Spleen (tissue), 7 donors: ENCODE measurements at regions not wholly inside any gene's neighbourhood (a gene's known extent, or its start where the extent isn't known, plus 50 kb on each side); places are given as distances from the start of the nearest gene placed in this dataset.

Experiments
- CTCF ChIP-seq, 11 experiments: fragments of 200-600 bp in 7 of 11; fragments of 450-650 bp in 4 of 11; sonication (generic) in 4 of 11; IDR thresholded peaks in 8 of 11; conservative IDR thresholded peaks in 3 of 11; 1 replicate in 7 of 11; 2 replicates in 4 of 11; pipeline versions ENCODE4 v1.4.0 to v1.8.0; 2016 to 2021; ENCODE audit warnings: antibody characterized with exemption in 11 of 11, inconsistent platforms in 4 of 11, mild to moderate bottlenecking in 1 of 11
- POLR2AphosphoS5 ChIP-seq, 3 donors: sonication (generic); formaldehyde crosslinking; IDR thresholded peaks; one replicate each; pipeline ENCODE4 v1.5.1; 2017; ENCODE audit warnings: antibody characterized with exemption in 3 of 3
- donor health status: DM: no; HTN: no; CAD: no; lungs with moderate emphysema.
- donor health status: DM: no; HTN: no; CAD: no.
- donor health status: DM: no; HTN: no; CAD: no.

GRCh38 chr17:77795685-77796084, 162.8 kb upstream of the TNRC6C start:
- TF ChIP-seq CTCF (IDR thresholded peaks at IDR 0.05 in 8 of 11, conservative IDR thresholded peaks at IDR 0.05 in 3 of 11), result no peak
- TF ChIP-seq POLR2AphosphoS5 (IDR thresholded peaks at IDR 0.05), result no peak
